Osteocyte (in vitro differentiated cells): ENCODE measurements at regions not wholly inside any gene's neighbourhood (a gene's known extent, or its start where the extent isn't known, plus 50 kb on each side); places are given as distances from the start of the nearest gene placed in this dataset.

ENCODE experiments used
- DNase-seq: peaks from one replicate; pipeline ENCODE4 v3.0.0; 2021; ENCODE audit warnings: mixed read lengths; ENCODE audit not compliant: unreplicated experiment; ENCODE audit errors: extremely low spot score
- H3K27ac Mint-ChIP-seq: one replicate; pipeline ENCODE4 v1.8.0; 2021; ENCODE audit warnings: mild to moderate bottlenecking, mixed read lengths; ENCODE audit not compliant: unreplicated experiment
- H3K27me3 Mint-ChIP-seq: one replicate; pipeline ENCODE4 v1.8.0; 2021; ENCODE audit warnings: mixed read lengths; ENCODE audit not compliant: unreplicated experiment
- H3K36me3 Mint-ChIP-seq: one replicate; pipeline ENCODE4 v1.8.0; 2021; ENCODE audit warnings: mixed read lengths; ENCODE audit not compliant: unreplicated experiment
- H3K4me1 Mint-ChIP-seq: one replicate; pipeline ENCODE4 v1.8.0; 2021; ENCODE audit warnings: mixed read lengths; ENCODE audit not compliant: unreplicated experiment
- H3K4me3 Mint-ChIP-seq: one replicate; pipeline ENCODE4 v1.8.0; 2021; ENCODE audit warnings: mild to moderate bottlenecking, moderate library complexity, mixed read lengths; ENCODE audit not compliant: unreplicated experiment
- H3K9me3 Mint-ChIP-seq: one replicate; pipeline ENCODE4 v1.8.0; 2021; ENCODE audit warnings: mixed read lengths; ENCODE audit not compliant: unreplicated experiment
- CTCF ChIP-seq: fragments of 200-600 bp; sonication (generic); IDR thresholded peaks from 2 replicates; pipeline ENCODE4 v1.5.0; 2021; ENCODE audit warnings: antibody characterized with exemption, mild to moderate bottlenecking, moderate library complexity

DNA sequence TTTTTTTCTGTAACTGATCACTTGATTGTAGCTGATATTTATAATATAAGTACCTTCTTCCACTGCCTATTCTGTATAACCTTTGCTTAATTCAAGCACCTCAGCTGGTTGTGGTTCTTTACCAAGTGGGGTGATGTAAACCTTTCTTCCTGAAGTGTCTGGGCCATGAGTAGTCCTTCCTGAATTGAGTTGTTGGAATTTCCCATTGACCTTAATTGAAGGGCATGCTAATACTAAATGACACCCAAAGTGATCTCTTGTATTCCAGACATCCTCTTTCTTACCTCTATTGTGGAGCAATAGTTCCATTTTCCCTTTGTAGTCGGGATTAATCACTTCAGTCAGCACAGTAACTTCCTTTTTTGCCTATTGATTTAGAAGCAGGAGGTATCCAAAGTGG lies 1496.8 kb upstream of the CELF4 start:
- no peaks in the 10 kb centered on the region for H3K36me3 Mint-ChIP-seq
- no peak overlapping the region for H3K27ac Mint-ChIP-seq
- H3K4me1 Mint-ChIP-seq, result peaks cover 2% of the 10 kb centered on the region
- DNase-seq, result no peak
- H3K27me3 Mint-ChIP-seq, result peaks cover 4% of the 10 kb centered on the region
- peaks cover 4% of the 10 kb centered on the region for H3K9me3 Mint-ChIP-seq
- no peak overlapping the region for H3K4me3 Mint-ChIP-seq
- no peak for TF ChIP-seq CTCF

DNA sequence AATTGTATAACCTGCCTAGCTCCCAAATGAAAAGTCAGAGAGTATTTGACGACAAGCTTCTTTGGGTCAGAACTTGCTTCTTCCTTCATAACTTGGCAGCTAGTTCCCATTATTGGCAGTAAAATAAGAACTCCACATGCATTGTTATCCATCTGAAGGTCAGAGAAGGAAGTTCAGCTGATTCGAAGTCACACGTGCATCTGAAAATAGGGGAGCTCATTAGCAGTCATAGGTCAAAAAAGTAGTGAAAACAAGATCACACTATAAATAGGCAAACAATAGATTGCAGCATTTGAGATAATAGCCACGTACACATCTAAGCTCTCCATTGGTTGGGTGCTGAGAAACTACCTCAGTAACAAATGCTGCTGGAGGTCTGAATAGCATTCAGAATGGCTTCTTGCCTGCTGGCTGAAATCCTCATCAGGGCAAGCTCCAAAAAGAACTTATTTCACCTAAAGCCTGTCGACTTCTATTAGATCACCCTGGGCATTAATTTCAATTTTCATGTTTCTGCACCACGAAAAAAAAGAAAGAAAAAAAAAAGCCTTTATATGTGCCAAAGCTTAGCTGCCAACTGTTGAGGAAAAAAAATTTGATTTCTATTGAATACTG lies 1492.9 kb upstream of the CELF4 start:
- Mint-ChIP-seq H3K27me3 (peaks cover 5% of the 10 kb centered on the region), H3K36me3 (no peaks in the 10 kb centered on the region), H3K27ac (no peak overlapping the region), H3K4me1 (peaks cover 3% of the 10 kb centered on the region), H3K9me3 (peaks cover 4% of the 10 kb centered on the region), H3K4me3 (no peak overlapping the region)
- TF ChIP-seq CTCF, result no peak
- no peak for DNase-seq

- DNase-seq, result no peak
- Mint-ChIP-seq H3K27ac (no peak overlapping the region), H3K4me3 (no peak overlapping the region), H3K36me3 (no peaks in the 10 kb centered on the region), H3K9me3 (peaks cover 3% of the 10 kb centered on the region), H3K27me3 (peaks cover 7% of the 10 kb centered on the region), H3K4me1 (peaks cover 3% of the 10 kb centered on the region)
- no peak for TF ChIP-seq CTCF
Measured at GRCh38 chr18:39057423-39058064, 1491.9 kb upstream of the CELF4 start.

DNA sequence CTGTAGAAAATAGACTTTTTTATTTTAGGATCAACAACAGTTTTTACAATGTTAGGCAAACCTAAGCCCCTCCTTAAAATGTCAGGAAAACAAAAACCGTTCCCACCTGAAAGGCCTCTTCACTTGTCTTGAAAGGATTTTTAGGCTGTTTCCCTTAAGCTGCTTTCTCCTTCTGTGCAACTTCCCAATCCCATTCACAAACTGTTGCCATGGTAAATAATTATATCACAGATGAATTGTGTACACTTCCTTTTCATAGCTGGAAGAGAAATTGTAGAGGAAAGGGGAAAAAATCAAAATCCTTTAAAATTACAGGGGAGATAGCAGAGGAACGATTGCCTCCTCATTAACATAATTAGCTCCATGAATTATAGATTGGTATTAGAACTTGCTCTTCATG lies 1488.0 kb upstream of the CELF4 start:
- Mint-ChIP-seq H3K4me1 (peaks cover 3% of the 10 kb centered on the region), H3K27me3 (peaks cover 11% of the 10 kb centered on the region), H3K9me3 (no peaks in the 10 kb centered on the region), H3K4me3 (no peak overlapping the region), H3K27ac (no peak overlapping the region), H3K36me3 (no peaks in the 10 kb centered on the region)
- DNase-seq, result no peak
- TF ChIP-seq CTCF, result no peak

GRCh38 chr18:39051013-39051412 lies 1485.4 kb upstream of the CELF4 start:
- no peak overlapping the region for H3K27ac Mint-ChIP-seq
- no peaks in the 10 kb centered on the region for H3K36me3 Mint-ChIP-seq
- no peak for TF ChIP-seq CTCF
- H3K4me1 Mint-ChIP-seq, result no peaks in the 10 kb centered on the region
- H3K4me3 Mint-ChIP-seq, result no peak overlapping the region
- H3K27me3 Mint-ChIP-seq, result peaks cover 11% of the 10 kb centered on the region
- H3K9me3 Mint-ChIP-seq, result peaks cover 6% of the 10 kb centered on the region
- DNase-seq, result no peak
